Hepatocyte (in vitro differentiated cells): ENCODE measurements at regions not wholly inside any gene's neighbourhood (a gene's known extent, or its start where the extent isn't known, plus 50 kb on each side); places are given as distances from the start of the nearest gene placed in this dataset.

Source experiments
- EZH2 ChIP-seq: fragments of 200-600 bp; sonication (generic); IDR thresholded peaks from 2 replicates; pipeline ENCODE4 v1.6.1; 2016; ENCODE audit warnings: antibody characterized with exemption, mild to moderate bottlenecking, borderline replicate concordance
- TF ChIP-seq, protein P1 (sequence below): fragments of 200-600 bp; sonication (generic); IDR thresholded peaks from 2 replicates; pipeline ENCODE4 v1.5.1; 2016; ENCODE audit warnings: antibody characterized with exemption, mild to moderate bottlenecking; ENCODE audit not compliant: poor library complexity

DNA sequence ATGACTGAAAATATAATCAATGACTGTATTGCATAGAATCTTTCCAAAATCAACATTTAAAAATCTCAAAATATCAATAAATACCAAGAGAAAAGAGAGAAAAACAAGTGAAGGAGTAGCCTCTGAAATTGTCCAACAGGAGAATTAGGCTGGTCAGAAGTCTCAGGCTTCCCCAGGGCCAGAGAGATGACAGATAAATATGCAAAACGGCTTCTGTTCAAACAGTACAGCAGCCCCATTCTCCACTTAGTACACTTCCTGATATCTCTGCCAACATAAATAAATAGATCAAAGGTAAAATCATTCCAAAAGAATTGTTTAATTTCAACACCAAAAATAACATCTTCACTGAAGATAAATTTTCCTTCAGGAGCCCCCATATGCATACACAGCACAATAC, 204.7 kb upstream of the GABRA2 start:
- TF ChIP-seq EZH2 = no peak
- TF ChIP-seq, protein P1, sequence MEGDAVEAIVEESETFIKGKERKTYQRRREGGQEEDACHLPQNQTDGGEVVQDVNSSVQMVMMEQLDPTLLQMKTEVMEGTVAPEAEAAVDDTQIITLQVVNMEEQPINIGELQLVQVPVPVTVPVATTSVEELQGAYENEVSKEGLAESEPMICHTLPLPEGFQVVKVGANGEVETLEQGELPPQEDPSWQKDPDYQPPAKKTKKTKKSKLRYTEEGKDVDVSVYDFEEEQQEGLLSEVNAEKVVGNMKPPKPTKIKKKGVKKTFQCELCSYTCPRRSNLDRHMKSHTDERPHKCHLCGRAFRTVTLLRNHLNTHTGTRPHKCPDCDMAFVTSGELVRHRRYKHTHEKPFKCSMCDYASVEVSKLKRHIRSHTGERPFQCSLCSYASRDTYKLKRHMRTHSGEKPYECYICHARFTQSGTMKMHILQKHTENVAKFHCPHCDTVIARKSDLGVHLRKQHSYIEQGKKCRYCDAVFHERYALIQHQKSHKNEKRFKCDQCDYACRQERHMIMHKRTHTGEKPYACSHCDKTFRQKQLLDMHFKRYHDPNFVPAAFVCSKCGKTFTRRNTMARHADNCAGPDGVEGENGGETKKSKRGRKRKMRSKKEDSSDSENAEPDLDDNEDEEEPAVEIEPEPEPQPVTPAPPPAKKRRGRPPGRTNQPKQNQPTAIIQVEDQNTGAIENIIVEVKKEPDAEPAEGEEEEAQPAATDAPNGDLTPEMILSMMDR = no peak
